H9 (cell line): ENCODE measurements at regions not wholly inside any gene's neighbourhood (a gene's known extent, or its start where the extent isn't known, plus 50 kb on each side); places are given as distances from the start of the nearest gene placed in this dataset.
"Not testable (repeated sequence)": the region's sequence is repeated elsewhere in the genome, so short reads cannot be mapped to it uniquely, and the experiment has no call there.

Source experiments
- DNase-seq: peaks from one replicate; pipeline ENCODE4 v3.0.0-alpha.2; 2017
- H2AFZ ChIP-seq: one replicate; pipeline ENCODE4 v1.6.1; 2013; ENCODE audit warnings: mild to moderate bottlenecking, low read length, control low read depth, moderate library complexity
- H2AK5ac ChIP-seq: 2 replicates; pipeline ENCODE4 v1.6.1; 2013; ENCODE audit warnings: low read length, control low read depth, mixed read lengths; ENCODE audit not compliant: insufficient read length
- H2BK120ac ChIP-seq: one replicate; pipeline ENCODE4 v1.6.1; 2013; ENCODE audit warnings: low read depth, mild to moderate bottlenecking, low read length, control low read depth, inconsistent platforms; ENCODE audit not compliant: poor library complexity, severe bottlenecking
- H2BK12ac ChIP-seq: 2 replicates; pipeline ENCODE4 v1.6.1; 2013; ENCODE audit warnings: low read length, control low read depth, mixed read lengths, low read depth; ENCODE audit not compliant: insufficient read length
- H2BK15ac ChIP-seq: 2 replicates; pipeline ENCODE4 v1.6.1; 2013; ENCODE audit warnings: low read depth, low read length, control low read depth
- H2BK20ac ChIP-seq: one replicate; pipeline ENCODE4 v1.6.1; 2013; ENCODE audit warnings: low read depth, mild to moderate bottlenecking, low read length, control low read depth, inconsistent platforms; ENCODE audit not compliant: poor library complexity, severe bottlenecking
- H2BK5ac ChIP-seq: 2 replicates; pipeline ENCODE4 v1.6.1; 2013; ENCODE audit warnings: low read length, control low read depth, mixed read lengths; ENCODE audit not compliant: insufficient read length
- H3K14ac ChIP-seq: 2 replicates; pipeline ENCODE4 v1.6.1; 2013; ENCODE audit warnings: low read length, control low read depth; ENCODE audit not compliant: insufficient read depth
- H3K18ac ChIP-seq: 2 replicates; pipeline ENCODE4 v1.6.1; 2013; ENCODE audit warnings: low read depth, mild to moderate bottlenecking, mixed read lengths, low read length, control low read depth; ENCODE audit not compliant: insufficient read length
- H3K23ac ChIP-seq: 2 replicates; pipeline ENCODE4 v1.6.1; 2013; ENCODE audit warnings: low read length, control low read depth, mixed read lengths, low read depth; ENCODE audit not compliant: insufficient read length
- H3K23me2 ChIP-seq: 2 replicates; pipeline ENCODE4 v1.6.1; 2013; ENCODE audit warnings: low read depth, mild to moderate bottlenecking, mixed read lengths, low read length, control low read depth; ENCODE audit not compliant: insufficient read length, poor library complexity, severe bottlenecking
- H3K27ac ChIP-seq: 2 replicates; pipeline ENCODE4 v1.5.1; 2013; ENCODE audit warnings: low read length, control low read depth, mixed read lengths, low read depth; ENCODE audit not compliant: insufficient read length
- H3K27me3 ChIP-seq: 2 replicates; pipeline ENCODE4 v1.6.1; 2013; ENCODE audit warnings: low read length, control low read depth, inconsistent platforms; ENCODE audit not compliant: insufficient read depth
- H3K4ac ChIP-seq: 2 replicates; pipeline ENCODE4 v1.6.1; 2013; ENCODE audit warnings: low read depth, mild to moderate bottlenecking, control low read depth, inconsistent platforms, low read length, moderate library complexity
- H3K4me1 ChIP-seq: 2 replicates; pipeline ENCODE4 v1.6.1; 2013; ENCODE audit warnings: low read length, control low read depth, inconsistent platforms; ENCODE audit not compliant: insufficient read depth
- H3K4me2 ChIP-seq: 2 replicates; pipeline ENCODE4 v1.6.1; 2013; ENCODE audit warnings: low read length, control low read depth, mixed read lengths; ENCODE audit not compliant: insufficient read length, insufficient read depth
- H3K56ac ChIP-seq: 2 replicates; pipeline ENCODE4 v1.6.1; 2013; ENCODE audit warnings: low read depth, mild to moderate bottlenecking, mixed read lengths, low read length, control low read depth; ENCODE audit not compliant: insufficient read length
- H3K79me1 ChIP-seq: 2 replicates; pipeline ENCODE4 v1.6.1; 2013; ENCODE audit warnings: low read depth, mild to moderate bottlenecking, moderate library complexity, low read length, control low read depth, inconsistent platforms; ENCODE audit not compliant: insufficient read depth, poor library complexity, severe bottlenecking
- H3K79me2 ChIP-seq: 2 replicates; pipeline ENCODE4 v1.6.1; 2013; ENCODE audit warnings: low read length, control low read depth, inconsistent platforms; ENCODE audit not compliant: insufficient read depth
- H3K9ac ChIP-seq: 2 replicates; pipeline ENCODE4 v1.6.1; 2013; ENCODE audit warnings: low read length, control low read depth, mixed read lengths; ENCODE audit not compliant: insufficient read length; ENCODE audit errors: extremely low read depth
- H3K9me3 ChIP-seq: one replicate; pipeline ENCODE4 v1.6.1; 2013; ENCODE audit warnings: low read depth, low read length, inconsistent platforms; ENCODE audit not compliant: control insufficient read depth
- H3T11ph ChIP-seq: one replicate; pipeline ENCODE4 v1.6.1; 2013; ENCODE audit warnings: mild to moderate bottlenecking, low read length, control low read depth, inconsistent platforms
- H4K20me1 ChIP-seq: one replicate; pipeline ENCODE4 v1.6.1; 2013; ENCODE audit not compliant: control insufficient read depth, insufficient read length, insufficient read depth
- H4K5ac ChIP-seq: 2 replicates; pipeline ENCODE4 v1.6.1; 2013; ENCODE audit warnings: low read depth, mild to moderate bottlenecking, mixed read lengths, low read length, control low read depth; ENCODE audit not compliant: insufficient read length
- H4K8ac ChIP-seq: replicated peaks from 2 replicates; pipeline ENCODE4 v1.6.1; 2013; ENCODE audit warnings: low read length, control low read depth, mixed read lengths, low read depth; ENCODE audit not compliant: insufficient read length
- H4K91ac ChIP-seq: 2 replicates; pipeline ENCODE4 v1.6.1; 2013; ENCODE audit warnings: low read depth, mild to moderate bottlenecking, moderate library complexity, mixed read lengths, low read length, control low read depth; ENCODE audit not compliant: insufficient read length
- H3K27ac Mint-ChIP-seq, 3 experiments: 2 replicates in 2 of 3; 3 replicates in 1 of 3; pipeline ENCODE4 v1.8.0; 2020 to 2021; ENCODE audit warnings: mixed read lengths in 3 of 3, mild to moderate bottlenecking in 1 of 3, moderate library complexity in 1 of 3
- H3K27me3 Mint-ChIP-seq: 2 replicates; pipeline ENCODE4 v1.8.0; 2021; ENCODE audit warnings: low read depth, mild to moderate bottlenecking, moderate library complexity, mixed read lengths
- H3K36me3 Mint-ChIP-seq, 3 experiments: 2 replicates in 2 of 3; 3 replicates in 1 of 3; pipeline ENCODE4 v1.8.0; 2020 to 2021; ENCODE audit warnings: low read depth in 3 of 3, mixed read lengths in 3 of 3; ENCODE audit not compliant: insufficient read depth in 1 of 3
- H3K4me1 Mint-ChIP-seq, 2 experiments: 2 replicates each; pipeline ENCODE4 v1.8.0; 2020; ENCODE audit warnings: mixed read lengths in 2 of 2
- H3K4me3 Mint-ChIP-seq, 2 experiments: 2 replicates in 1 of 2; 3 replicates in 1 of 2; pipeline ENCODE4 v1.8.0; 2020 to 2021; ENCODE audit warnings: mild to moderate bottlenecking in 2 of 2, mixed read lengths in 2 of 2, moderate library complexity in 1 of 2
- H3K9me3 Mint-ChIP-seq, 2 experiments: 2 replicates in 1 of 2; 3 replicates in 1 of 2; pipeline ENCODE4 v1.8.0; 2020; ENCODE audit warnings: mild to moderate bottlenecking in 2 of 2, mixed read lengths in 2 of 2, moderate library complexity in 1 of 2
- WGBS: extraction: QIAGEN DNeasy Blood & Tissue Kit; methylation state at CpG from one replicate; pipeline ENCODE4 v1.1.7; 2013; ENCODE audit warnings: missing lambda C conversion rate, low lambda C conversion rate, mixed read lengths; ENCODE audit not compliant: insufficient read length; ENCODE audit errors: extremely low coverage; 5-methylcytosine and 5-hydroxymethylcytosine counted together
- TF ChIP-seq, protein P1 (sequence below): fragments of 200-600 bp; sonication (generic); conservative IDR thresholded peaks from 3 replicates; pipeline ENCODE4 v1.8.0; 2021; ENCODE audit warnings: antibody characterized with exemption, mild to moderate bottlenecking

DNA sequence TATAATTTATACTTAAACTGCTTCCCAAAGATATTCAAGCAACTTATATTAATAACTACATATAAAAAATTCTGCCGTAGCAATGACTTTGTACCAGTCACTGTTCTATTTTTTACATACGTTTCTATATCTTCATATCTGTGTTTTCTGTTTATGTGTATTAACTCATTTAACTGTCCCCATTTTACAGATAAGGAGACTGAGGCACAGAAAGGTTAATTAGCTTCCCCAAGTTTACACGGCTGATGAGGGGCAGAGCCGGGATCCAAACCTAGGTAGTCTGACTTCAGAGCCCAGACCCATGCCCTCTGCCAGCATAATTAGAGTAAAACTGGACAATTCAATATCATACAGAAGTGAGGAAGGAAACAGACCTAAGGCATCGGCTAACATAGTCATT lies 259.7 kb upstream of the TUT7 start:
- no peak overlapping the region for H4K8ac ChIP-seq
- TF ChIP-seq, protein P1, sequence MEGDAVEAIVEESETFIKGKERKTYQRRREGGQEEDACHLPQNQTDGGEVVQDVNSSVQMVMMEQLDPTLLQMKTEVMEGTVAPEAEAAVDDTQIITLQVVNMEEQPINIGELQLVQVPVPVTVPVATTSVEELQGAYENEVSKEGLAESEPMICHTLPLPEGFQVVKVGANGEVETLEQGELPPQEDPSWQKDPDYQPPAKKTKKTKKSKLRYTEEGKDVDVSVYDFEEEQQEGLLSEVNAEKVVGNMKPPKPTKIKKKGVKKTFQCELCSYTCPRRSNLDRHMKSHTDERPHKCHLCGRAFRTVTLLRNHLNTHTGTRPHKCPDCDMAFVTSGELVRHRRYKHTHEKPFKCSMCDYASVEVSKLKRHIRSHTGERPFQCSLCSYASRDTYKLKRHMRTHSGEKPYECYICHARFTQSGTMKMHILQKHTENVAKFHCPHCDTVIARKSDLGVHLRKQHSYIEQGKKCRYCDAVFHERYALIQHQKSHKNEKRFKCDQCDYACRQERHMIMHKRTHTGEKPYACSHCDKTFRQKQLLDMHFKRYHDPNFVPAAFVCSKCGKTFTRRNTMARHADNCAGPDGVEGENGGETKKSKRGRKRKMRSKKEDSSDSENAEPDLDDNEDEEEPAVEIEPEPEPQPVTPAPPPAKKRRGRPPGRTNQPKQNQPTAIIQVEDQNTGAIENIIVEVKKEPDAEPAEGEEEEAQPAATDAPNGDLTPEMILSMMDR, result no peak
- H3K4me2 ChIP-seq, result no peak overlapping the region
- no peak overlapping the region for H3K23ac ChIP-seq
- H3K79me1 ChIP-seq, result no peaks in the 10 kb centered on the region
- no peak overlapping the region for H2AK5ac ChIP-seq
- H4K91ac ChIP-seq, result no peak overlapping the region
- H2BK15ac ChIP-seq, result no peak overlapping the region
- H3K27ac ChIP-seq, result no peak overlapping the region
- H4K5ac ChIP-seq, result no peak overlapping the region
- Mint-ChIP-seq H3K4me3 (no peak overlapping the region), H3K9me3 (peaks cover 0 to 10% of the 10 kb centered on the region in 2 experiments; a peak in 3 of 5 replicates), H3K4me1 (peaks cover 22 to 32% of the 10 kb centered on the region in 2 experiments), H3K36me3 (no peaks in the 10 kb centered on the region), H3K27me3 (peaks cover 17% of the 10 kb centered on the region), H3K27ac (no peak overlapping the region)
- no peak overlapping the region for H3K9ac ChIP-seq
- no peak overlapping the region for H2BK12ac ChIP-seq
- H4K20me1 ChIP-seq, result no peaks in the 10 kb centered on the region
- no peaks in the 10 kb centered on the region for H3K27me3 ChIP-seq
- no peak overlapping the region for H3K56ac ChIP-seq
- H3K23me2 ChIP-seq, result no peaks in the 10 kb centered on the region
- WGBS, result no CpG with 5 or more reads among the region's 5 CpGs
- H3K4me1 ChIP-seq, result no peaks in the 10 kb centered on the region; the same call in 1 of the 2 replicates
- no peak overlapping the region for H2BK5ac ChIP-seq
- no peak overlapping the region for H3T11ph ChIP-seq
- no peak overlapping the region for H2AFZ ChIP-seq
- no peak overlapping the region for H3K14ac ChIP-seq
- H3K79me2 ChIP-seq, result no peaks in the 10 kb centered on the region
- DNase-seq, result no peak
- H2BK120ac ChIP-seq, result no peak overlapping the region
- no peak overlapping the region for H3K4ac ChIP-seq
- H3K9me3 ChIP-seq, result no peaks in the 10 kb centered on the region
- H3K18ac ChIP-seq, result no peak overlapping the region
- no peak overlapping the region for H2BK20ac ChIP-seq

DNA sequence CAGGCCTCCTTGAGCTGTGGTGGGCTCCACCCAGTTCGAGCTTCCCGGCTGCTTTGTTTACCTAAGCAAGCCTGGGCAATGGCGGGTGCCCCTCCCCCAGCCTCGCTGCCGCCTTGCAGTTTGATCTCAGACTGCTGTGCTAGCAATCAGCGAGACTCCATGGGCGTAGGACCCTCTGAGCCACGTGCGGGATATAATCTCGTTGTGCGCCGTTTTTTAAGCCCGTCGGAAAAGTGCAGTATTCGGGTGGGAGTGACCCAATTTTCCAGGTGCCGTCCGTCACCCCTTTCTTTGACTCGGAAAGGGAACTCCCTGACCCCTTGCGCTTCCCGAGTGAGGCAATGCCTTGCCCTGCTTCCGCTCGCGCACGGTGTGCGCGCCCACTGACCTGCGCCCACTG lies 257.3 kb upstream of the TUT7 start:
- Mint-ChIP-seq H3K27ac (peak overlapping the region in 2 of 3 experiments; percentile 80 to 94; a peak in 5 of 7 replicates), H3K27me3 (peaks cover 17% of the 10 kb centered on the region), H3K4me3 (peak overlapping the region; percentile 71 to 74), H3K9me3 (peaks cover 0 to 10% of the 10 kb centered on the region in 2 experiments; a peak in 3 of 5 replicates), H3K4me1 (peaks cover 22 to 29% of the 10 kb centered on the region in 2 experiments)
- H3K9ac ChIP-seq, result peak overlapping the region; percentile 67
- H2AK5ac ChIP-seq, H3K27me3 ChIP-seq, H3K23me2 ChIP-seq, H3K56ac ChIP-seq, H3K23ac ChIP-seq, H4K20me1 ChIP-seq, H3K4me2 ChIP-seq, H2BK120ac ChIP-seq, H3T11ph ChIP-seq, H2AFZ ChIP-seq, H3K79me2 ChIP-seq, H3K4ac ChIP-seq, H3K79me1 ChIP-seq, H2BK15ac ChIP-seq, H4K5ac ChIP-seq, H2BK5ac ChIP-seq, H3K36me3 Mint-ChIP-seq, H2BK20ac ChIP-seq, H2BK12ac ChIP-seq, DNase-seq, H4K8ac ChIP-seq, H4K91ac ChIP-seq, H3K9me3 ChIP-seq, H3K4me1 ChIP-seq, H3K27ac ChIP-seq: not testable (repeated sequence)
- H3K14ac ChIP-seq, result 0 out of 2 replicates have a peak overlapping the region, but pooled peaks have one; percentile 71
- no CpG with 5 or more reads among the region's 27 CpGs for WGBS
- peak overlapping the region; percentile 53 for H3K18ac ChIP-seq
